ENCODE measurements at regions not wholly inside any gene's neighbourhood (a gene's known extent, or its start where the extent isn't known, plus 50 kb on each side); places are given as distances from the start of the nearest gene placed in this dataset.

GRCh38 chr11:70494559-70495350 is 96.4 kb downstream of the CTTN start:
- Histone ChIP-seq H4K20me1 (ENCODE audit: insufficient read depth, poor library complexity, severe bottlenecking) (no peaks in the 10 kb centered on the region), H3K9me3 (ENCODE audit: low read depth) (no peaks in the 10 kb centered on the region), H3K27me3 (no peaks in the 10 kb centered on the region), H3K27ac (no peak overlapping the region), H3K4me3 (no peak overlapping the region), H3K36me3 (replicated peaks; ENCODE audit: insufficient read depth, low read depth) (no peaks in the 10 kb centered on the region), H3K4me1 (ENCODE audit: insufficient read depth) (no peaks in the 10 kb centered on the region), H3K4me2 (no peak overlapping the region), H3K9me2 (replicated peaks; ENCODE audit: insufficient read depth) (no peaks in the 10 kb centered on the region), H3K79me2 (no peaks in the 10 kb centered on the region), H2AFZ (no peak overlapping the region)
- 91% methylated on average over 15 of the region's 15 CpGs for WGBS (ENCODE audit: low lambda C conversion rate, missing lambda C conversion rate)
- TF ChIP-seq EZH2 (IDR thresholded peaks at IDR 0.05; ENCODE audit: borderline replicate concordance) = no peak
- no peak for TF ChIP-seq CTCF (IDR thresholded peaks at IDR 0.05; ENCODE audit: poor library complexity)
- no peak for TF ChIP-seq EZH2phosphoT487 (IDR thresholded peaks at IDR 0.05; ENCODE audit: low read depth, severe bottlenecking, unreplicated experiment)
- DNase-seq (ENCODE audit: low spot score) = no peak

- Histone ChIP-seq H3K36me3 (replicated peaks; ENCODE audit: insufficient read depth, low read depth) (no peaks in the 10 kb centered on the region), H3K79me2 (no peaks in the 10 kb centered on the region), H3K9me2 (replicated peaks; ENCODE audit: insufficient read depth) (no peaks in the 10 kb centered on the region), H3K4me2 (no peak overlapping the region), H4K20me1 (ENCODE audit: insufficient read depth, poor library complexity, severe bottlenecking) (no peaks in the 10 kb centered on the region), H3K27ac (no peak overlapping the region), H3K4me3 (no peak overlapping the region), H3K27me3 (no peaks in the 10 kb centered on the region), H2AFZ (no peak overlapping the region), H3K9me3 (ENCODE audit: low read depth) (no peaks in the 10 kb centered on the region), H3K4me1 (ENCODE audit: insufficient read depth) (no peaks in the 10 kb centered on the region)
- WGBS (ENCODE audit: low lambda C conversion rate, missing lambda C conversion rate) = 92% methylated on average over 22 of the region's 22 CpGs
- DNase-seq (ENCODE audit: low spot score) = no peak
- no peak for TF ChIP-seq EZH2phosphoT487 (IDR thresholded peaks at IDR 0.05; ENCODE audit: low read depth, severe bottlenecking, unreplicated experiment)
- no peak for TF ChIP-seq CTCF (IDR thresholded peaks at IDR 0.05; ENCODE audit: poor library complexity)
- TF ChIP-seq EZH2 (IDR thresholded peaks at IDR 0.05; ENCODE audit: borderline replicate concordance) = no peak
Observed at GRCh38 chr11:70495351-70496310, 97.3 kb downstream of the CTTN start.

- Histone ChIP-seq H3K79me2 (no peaks in the 10 kb centered on the region), H3K4me3 (no peak overlapping the region), H3K36me3 (replicated peaks; ENCODE audit: insufficient read depth, low read depth) (no peaks in the 10 kb centered on the region), H3K27ac (no peak overlapping the region), H3K4me2 (no peak overlapping the region), H3K9me3 (ENCODE audit: low read depth) (no peaks in the 10 kb centered on the region), H3K9me2 (replicated peaks; ENCODE audit: insufficient read depth) (no peaks in the 10 kb centered on the region), H2AFZ (no peak overlapping the region), H3K4me1 (ENCODE audit: insufficient read depth) (no peaks in the 10 kb centered on the region), H3K27me3 (no peaks in the 10 kb centered on the region), H4K20me1 (ENCODE audit: insufficient read depth, poor library complexity, severe bottlenecking) (no peaks in the 10 kb centered on the region)
- no peak for TF ChIP-seq EZH2phosphoT487 (IDR thresholded peaks at IDR 0.05; ENCODE audit: low read depth, severe bottlenecking, unreplicated experiment)
- TF ChIP-seq EZH2 (IDR thresholded peaks at IDR 0.05; ENCODE audit: borderline replicate concordance) = no peak
- TF ChIP-seq CTCF (IDR thresholded peaks at IDR 0.05; ENCODE audit: poor library complexity) = no peak
- no peak for DNase-seq (ENCODE audit: low spot score)
- 74% methylated on average over 16 of the region's 16 CpGs for WGBS (ENCODE audit: low lambda C conversion rate, missing lambda C conversion rate)
Observed at GRCh38 chr11:70496591-70497535, 98.5 kb downstream of the CTTN start.
